Activated CD4-positive, alpha-beta memory T cell treated with anti-CD3 and anti-CD28 coated beads for 36 hours (primary cell): ENCODE measurements at regions not wholly inside any gene's neighbourhood (a gene's known extent, or its start where the extent isn't known, plus 50 kb on each side); places are given as distances from the start of the nearest gene placed in this dataset.

Experiments used
- CTCF ChIA-PET: fragments of 350-600 bp; sonication (Branson Sonifier 250); formaldehyde crosslinking; loops from one replicate; lab custom pipeline; 2021; ENCODE audit warnings: antibody characterized with exemption, inconsistent platforms; lab: Charles Lee
- POLR2A ChIA-PET: fragments of 350-600 bp; sonication (Branson Sonifier 250); formaldehyde crosslinking; loops from one replicate; lab custom pipeline; 2021; ENCODE audit warnings: antibody characterized with exemption; lab: Charles Lee
- DNase-seq: peaks from one replicate; pipeline ENCODE4 v3.0.0-alpha.2; 2020
- H3K27ac Mint-ChIP-seq: one replicate; pipeline ENCODE4 v1.8.0; 2021; ENCODE audit warnings: mixed read lengths
- H3K27me3 Mint-ChIP-seq: one replicate; pipeline ENCODE4 v1.8.0; 2021; ENCODE audit warnings: mixed read lengths
- H3K36me3 Mint-ChIP-seq: one replicate; pipeline ENCODE4 v1.8.0; 2021; ENCODE audit warnings: mixed read lengths
- H3K4me1 Mint-ChIP-seq: one replicate; pipeline ENCODE4 v1.8.0; 2021; ENCODE audit warnings: low read depth, mixed read lengths
- H3K4me3 Mint-ChIP-seq: one replicate; pipeline ENCODE4 v1.8.0; 2021; ENCODE audit warnings: mild to moderate bottlenecking, mixed read lengths
- H3K9me3 Mint-ChIP-seq: one replicate; pipeline ENCODE4 v1.8.0; 2021; ENCODE audit warnings: mixed read lengths
- intact Hi-C: fragments of 100-400 bp; cut with micrococcal nuclease; formaldehyde crosslinking; loops from one replicate; pipeline ENCODE4 v1.15.1; 2023

DNA sequence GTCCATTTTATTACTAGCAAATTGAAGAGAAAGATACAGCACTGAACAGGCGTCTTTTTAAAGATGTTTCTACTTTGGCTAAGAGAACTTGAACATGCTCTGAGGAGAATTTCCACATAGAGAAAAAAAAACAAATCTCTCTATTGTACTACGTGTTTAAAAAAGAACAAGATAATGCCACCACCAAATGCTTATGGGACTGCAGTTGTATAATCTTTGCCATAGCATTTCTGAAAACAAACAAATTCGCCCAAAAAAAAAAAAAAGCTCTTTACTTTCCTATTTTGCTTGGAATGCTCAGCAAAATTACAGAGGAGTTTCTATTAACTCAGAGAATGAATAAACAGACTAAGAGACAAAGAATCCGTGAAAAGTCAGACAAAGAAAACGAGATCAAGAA lies 114.2 kb downstream of the CNTN3 start:
- Mint-ChIP-seq H3K9me3 (peaks cover 18% of the 10 kb centered on the region), H3K4me1 (no peaks in the 10 kb centered on the region), H3K36me3 (no peaks in the 10 kb centered on the region), H3K27me3 (no peaks in the 10 kb centered on the region), H3K27ac (no peak overlapping the region), H3K4me3 (no peak overlapping the region)
- DNase-seq = no peak
- ChIA-PET CTCF (no interaction called here), POLR2A (no interaction called here)
- intact Hi-C loops = no loop called here

DNA sequence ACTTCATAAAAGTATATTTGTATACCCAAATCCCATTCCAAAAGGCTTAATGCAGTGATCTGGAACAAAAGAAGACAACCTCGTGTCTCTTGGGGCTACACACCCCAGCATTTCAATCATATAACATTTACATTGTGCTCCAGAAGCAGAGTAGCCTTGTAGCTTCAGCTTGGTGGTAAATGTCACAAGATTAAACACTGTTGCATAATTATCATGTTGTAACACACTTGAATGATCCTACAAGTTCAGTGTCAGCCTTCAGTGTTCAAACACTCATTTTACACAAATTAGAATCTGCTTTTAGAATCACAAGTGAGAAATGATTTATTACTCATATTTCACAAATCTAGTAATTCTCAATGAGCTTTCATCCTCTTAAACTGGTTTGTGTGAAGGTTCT lies 122.6 kb downstream of the CNTN3 start:
- no peak overlapping the region for H3K4me3 Mint-ChIP-seq
- intact Hi-C loops = no loop called here
- no peak for DNase-seq
- ChIA-PET POLR2A (no interaction called here), CTCF (no interaction called here)
- H3K27ac Mint-ChIP-seq = no peak overlapping the region
- H3K9me3 Mint-ChIP-seq = peaks cover 8% of the 10 kb centered on the region
- no peaks in the 10 kb centered on the region for H3K4me1 Mint-ChIP-seq
- H3K27me3 Mint-ChIP-seq = no peaks in the 10 kb centered on the region
- H3K36me3 Mint-ChIP-seq = no peaks in the 10 kb centered on the region

DNA sequence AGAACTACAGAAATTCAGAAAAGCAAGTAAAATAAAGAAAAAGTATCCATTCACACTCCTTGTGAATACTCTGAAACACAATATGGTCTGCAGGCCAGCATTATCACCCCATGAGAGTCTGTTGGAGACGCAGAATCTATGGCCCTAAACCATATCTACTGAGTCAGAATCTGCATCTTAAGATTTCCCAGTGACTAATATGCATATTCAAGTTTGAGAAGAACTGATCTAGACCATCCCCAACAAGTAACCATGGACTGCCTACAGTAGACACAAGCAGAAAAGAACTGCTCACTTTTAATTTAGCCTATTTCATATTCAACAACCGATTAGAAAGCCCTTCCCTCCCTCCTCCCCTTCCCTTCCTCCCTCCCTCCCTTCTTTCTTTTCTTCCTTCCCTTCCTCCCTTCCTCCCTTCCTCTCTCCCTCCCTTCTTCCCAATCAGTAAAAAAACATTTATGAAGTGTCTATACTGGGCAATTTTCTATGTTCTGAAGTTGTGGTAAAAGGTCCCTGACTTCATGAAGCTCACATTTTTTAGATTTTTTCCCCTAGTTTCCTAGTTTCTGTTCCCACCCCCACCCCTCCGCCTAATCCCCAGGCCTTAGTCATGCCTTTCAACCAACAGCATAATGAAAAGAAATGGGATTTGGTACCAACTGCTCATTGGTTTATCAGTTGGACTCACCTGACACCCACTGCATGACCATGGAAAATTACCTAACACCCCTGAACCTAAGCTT lies 125.2 kb downstream of the CNTN3 start:
- ChIA-PET POLR2A (no interaction called here), CTCF (no interaction called here)
- Mint-ChIP-seq H3K9me3 (peaks cover 10% of the 10 kb centered on the region), H3K36me3 (no peaks in the 10 kb centered on the region), H3K4me1 (no peaks in the 10 kb centered on the region), H3K27ac (no peak overlapping the region), H3K27me3 (no peaks in the 10 kb centered on the region), H3K4me3 (no peak overlapping the region)
- no peak for DNase-seq
- intact Hi-C loops = no loop called here

DNA sequence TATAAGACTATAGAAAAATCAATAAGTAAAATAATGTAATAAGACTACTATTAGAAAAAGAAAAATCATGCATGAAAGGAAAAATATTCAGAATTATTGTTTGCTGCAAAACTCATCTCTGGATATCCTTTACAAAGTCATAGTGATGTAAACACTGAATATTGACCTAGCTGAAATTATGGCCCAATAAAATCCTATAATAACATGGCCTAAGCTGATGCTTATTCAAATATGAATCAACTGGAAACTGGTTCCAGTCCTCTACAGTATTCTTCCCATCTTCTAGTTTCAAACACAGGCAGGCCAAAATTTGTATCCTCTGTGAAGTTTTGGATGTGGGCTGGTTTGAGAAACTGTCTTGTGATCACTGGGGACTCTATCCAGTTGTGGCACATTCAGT lies 134.5 kb downstream of the CNTN3 start:
- intact Hi-C loops = no loop called here
- Mint-ChIP-seq H3K4me1 (no peaks in the 10 kb centered on the region), H3K36me3 (no peaks in the 10 kb centered on the region), H3K27ac (no peak overlapping the region), H3K4me3 (no peak overlapping the region), H3K9me3 (peaks cover 11% of the 10 kb centered on the region), H3K27me3 (no peaks in the 10 kb centered on the region)
- DNase-seq = no peak
- ChIA-PET POLR2A (no interaction called here), CTCF (no interaction called here)

DNA sequence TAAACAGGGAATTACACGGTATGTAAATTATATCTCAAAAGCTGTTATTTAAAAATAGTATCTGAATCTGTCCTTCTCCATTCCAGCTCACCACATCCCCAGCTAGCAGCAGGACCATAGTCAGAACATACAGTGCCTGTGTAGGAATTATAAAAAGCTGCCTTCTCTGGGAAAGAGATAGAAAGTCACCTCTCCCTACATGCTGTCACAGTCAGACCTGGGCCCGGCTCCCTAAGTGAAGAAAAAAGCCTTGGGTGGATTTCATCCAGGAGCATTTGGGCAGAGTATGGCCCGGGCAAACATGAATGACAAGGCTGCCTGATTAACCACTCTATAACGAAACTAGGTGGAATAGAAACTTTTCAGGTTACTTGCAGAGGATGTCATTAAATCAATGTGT lies 144.1 kb downstream of the CNTN3 start:
- CTCF ChIA-PET = no interaction called here
- H3K4me1 Mint-ChIP-seq = no peaks in the 10 kb centered on the region
- H3K36me3 Mint-ChIP-seq = no peaks in the 10 kb centered on the region

DNA sequence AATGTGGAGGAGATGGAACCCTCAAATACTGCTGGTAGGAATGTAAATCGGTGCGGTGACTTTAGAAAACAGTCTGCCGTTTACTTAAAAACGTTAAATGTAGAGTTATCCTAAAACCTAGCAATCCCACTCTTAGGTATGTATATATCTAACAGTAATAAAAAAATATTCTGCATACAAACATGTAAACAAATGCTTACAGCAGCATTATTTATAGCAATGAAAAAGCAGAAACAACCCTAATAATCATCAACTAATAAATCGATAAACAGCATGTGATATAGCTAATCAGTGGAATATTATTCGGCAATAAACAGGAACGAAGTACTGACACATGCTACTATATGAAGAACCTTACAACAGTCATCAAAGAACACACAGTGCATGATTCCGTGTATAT lies 144.7 kb downstream of the CNTN3 start:
- intact Hi-C loops = no loop called here
- H3K4me1 Mint-ChIP-seq = no peaks in the 10 kb centered on the region
- H3K36me3 Mint-ChIP-seq = no peaks in the 10 kb centered on the region
- H3K4me3 Mint-ChIP-seq = no peak overlapping the region
- POLR2A ChIA-PET = no interaction called here
- no peaks in the 10 kb centered on the region for H3K27me3 Mint-ChIP-seq
- H3K27ac Mint-ChIP-seq = no peak overlapping the region
- CTCF ChIA-PET = no interaction called here
- DNase-seq = no peak
- H3K9me3 Mint-ChIP-seq = peaks cover 3% of the 10 kb centered on the region

More for the DNA sequence above, 144.1 kb downstream of the CNTN3 start:
- peaks cover 3% of the 10 kb centered on the region for H3K9me3 Mint-ChIP-seq
- intact Hi-C loops = no loop called here
- no peak for DNase-seq
- H3K27me3 Mint-ChIP-seq = no peaks in the 10 kb centered on the region
- POLR2A ChIA-PET = no interaction called here
- no peak overlapping the region for H3K4me3 Mint-ChIP-seq
- H3K27ac Mint-ChIP-seq = no peak overlapping the region

DNA sequence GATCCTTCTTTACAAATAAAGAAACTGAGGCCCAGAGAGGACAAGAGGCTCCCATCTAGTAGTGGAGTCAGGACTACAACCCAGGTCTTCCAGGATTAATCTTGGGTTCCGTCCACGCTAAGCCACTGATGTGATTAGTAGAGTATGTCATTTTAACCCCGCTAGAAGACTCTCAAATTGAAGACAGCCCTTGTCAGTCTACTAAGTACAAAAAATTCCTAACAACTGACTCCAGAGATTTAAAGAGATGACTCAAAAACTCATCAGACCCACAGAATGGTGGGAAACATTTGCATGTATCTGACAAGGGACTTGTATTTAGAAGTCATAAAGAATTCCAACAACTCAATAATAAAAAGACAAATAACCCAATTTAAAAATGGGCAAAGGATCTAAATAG lies 145.3 kb downstream of the CNTN3 start:
- Mint-ChIP-seq H3K9me3 (peaks cover 3% of the 10 kb centered on the region), H3K36me3 (no peaks in the 10 kb centered on the region), H3K4me1 (no peaks in the 10 kb centered on the region), H3K27ac (no peak overlapping the region), H3K4me3 (no peak overlapping the region), H3K27me3 (no peaks in the 10 kb centered on the region)
- DNase-seq = no peak
- intact Hi-C loops = no loop called here
- POLR2A ChIA-PET = no interaction called here
- CTCF ChIA-PET = no interaction called here

DNA sequence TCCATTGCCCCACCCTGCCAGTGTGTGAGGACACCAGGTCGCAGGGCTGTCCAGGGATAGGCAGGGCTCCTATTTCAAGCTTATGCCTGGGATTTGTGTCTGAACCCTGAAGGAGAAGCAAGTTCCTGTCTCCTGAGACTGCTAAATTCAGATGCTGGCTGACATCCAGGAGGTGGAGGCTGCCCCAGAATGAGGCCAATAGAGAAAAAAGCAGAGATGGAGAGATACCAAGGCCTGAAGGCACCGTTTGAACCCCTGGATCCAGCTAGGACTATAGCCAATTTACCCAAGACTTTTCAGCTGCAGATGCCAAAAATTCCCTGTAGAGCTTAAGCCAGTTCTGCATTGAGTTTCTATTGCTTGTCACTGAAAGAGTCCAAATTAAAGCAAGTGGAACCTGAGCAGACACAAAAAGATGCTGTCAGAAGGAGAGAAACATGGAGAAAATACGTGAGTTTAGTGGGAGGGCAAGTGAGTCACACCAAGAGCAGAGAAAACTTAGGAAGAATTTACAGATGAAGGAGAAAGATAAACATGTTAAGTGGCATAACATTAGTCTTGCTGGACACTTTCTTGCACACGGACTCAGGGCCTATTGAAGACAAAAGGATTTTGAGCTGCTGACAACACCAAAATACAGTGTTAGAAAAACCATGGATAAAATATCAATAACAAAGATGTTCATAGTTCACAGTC lies 148.6 kb downstream of the CNTN3 start:
- intact Hi-C loops = no loop called here
- Mint-ChIP-seq H3K36me3 (no peaks in the 10 kb centered on the region), H3K4me1 (no peaks in the 10 kb centered on the region), H3K9me3 (peaks cover 6% of the 10 kb centered on the region), H3K27me3 (no peaks in the 10 kb centered on the region), H3K4me3 (no peak overlapping the region), H3K27ac (no peak overlapping the region)
- CTCF ChIA-PET = no interaction called here
- POLR2A ChIA-PET = no interaction called here
- DNase-seq = no peak

DNA sequence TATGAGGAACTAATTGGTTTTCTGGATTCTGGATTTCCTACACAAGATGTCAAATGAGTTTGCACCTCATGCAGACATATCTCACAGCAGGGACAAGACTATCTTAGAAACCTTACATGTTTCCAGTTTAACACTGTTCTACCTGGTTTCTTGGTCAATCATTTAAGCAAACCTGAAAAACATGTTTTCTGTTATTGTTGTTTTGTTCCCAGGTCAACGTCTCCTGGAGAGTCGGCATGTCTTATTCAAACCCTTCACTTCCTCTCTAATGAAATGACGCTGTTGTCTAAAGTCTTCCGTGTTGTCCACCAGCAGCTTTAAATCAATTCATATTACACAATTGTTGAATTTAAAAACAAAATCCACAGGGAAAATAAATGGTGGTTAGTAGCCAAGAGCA lies 150.9 kb downstream of the CNTN3 start:
- H3K27me3 Mint-ChIP-seq = no peaks in the 10 kb centered on the region
- CTCF ChIA-PET = no interaction called here
- no peak overlapping the region for H3K27ac Mint-ChIP-seq
- H3K9me3 Mint-ChIP-seq = peaks cover 13% of the 10 kb centered on the region
- no peaks in the 10 kb centered on the region for H3K4me1 Mint-ChIP-seq
- no peak overlapping the region for H3K4me3 Mint-ChIP-seq
- POLR2A ChIA-PET = no interaction called here
- intact Hi-C loops = no loop called here
- no peak for DNase-seq
- H3K36me3 Mint-ChIP-seq = no peaks in the 10 kb centered on the region

DNA sequence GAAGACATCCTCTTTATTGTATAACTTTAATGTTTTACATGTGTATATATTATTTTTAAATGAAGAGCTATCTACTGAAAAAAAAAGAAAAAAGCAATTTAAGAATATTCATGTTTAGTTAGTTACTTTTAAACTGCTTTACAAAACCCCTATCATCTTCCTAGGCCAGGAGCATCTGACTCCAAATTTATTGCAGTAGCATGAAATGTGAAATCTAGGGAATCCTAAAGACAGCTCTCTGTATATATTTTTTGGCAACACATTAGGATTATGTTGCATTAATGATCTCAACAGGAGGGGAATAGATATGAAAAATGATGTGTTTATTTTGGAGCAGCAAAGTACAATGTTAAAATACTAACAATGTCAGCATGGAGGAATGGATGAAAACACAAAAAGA lies 158.3 kb downstream of the CNTN3 start:
- intact Hi-C loops = no loop called here
- no peak overlapping the region for H3K27ac Mint-ChIP-seq
- H3K4me3 Mint-ChIP-seq = no peak overlapping the region
- no peaks in the 10 kb centered on the region for H3K36me3 Mint-ChIP-seq
- no peaks in the 10 kb centered on the region for H3K27me3 Mint-ChIP-seq
- H3K4me1 Mint-ChIP-seq = no peaks in the 10 kb centered on the region
- DNase-seq = no peak
- ChIA-PET POLR2A (no interaction called here), CTCF (no interaction called here)
- H3K9me3 Mint-ChIP-seq = peaks cover 11% of the 10 kb centered on the region

DNA sequence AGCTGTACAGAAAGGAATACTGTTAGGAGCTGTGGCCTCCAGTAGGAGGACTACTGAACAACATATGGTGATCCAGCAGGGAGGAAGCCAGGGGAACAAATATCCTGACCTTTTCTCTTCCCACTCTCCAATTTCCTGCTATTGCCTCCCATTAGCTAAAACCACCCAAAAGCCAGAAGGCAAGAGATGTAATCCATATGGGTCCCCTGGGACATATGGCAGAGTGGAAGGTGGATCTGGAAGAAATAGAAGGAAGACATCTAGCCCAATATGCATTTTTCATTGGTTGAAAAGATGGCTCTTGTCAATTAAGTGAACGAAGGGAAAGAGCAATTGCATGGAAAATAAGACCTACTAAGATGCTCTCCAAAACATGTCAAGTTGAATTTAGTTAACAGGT lies 167.2 kb downstream of the CNTN3 start:
- no peaks in the 10 kb centered on the region for H3K36me3 Mint-ChIP-seq
- H3K4me3 Mint-ChIP-seq = no peak overlapping the region
- CTCF ChIA-PET = no interaction called here
- peaks cover 16% of the 10 kb centered on the region for H3K9me3 Mint-ChIP-seq
- DNase-seq = no peak
- POLR2A ChIA-PET = no interaction called here
- H3K27ac Mint-ChIP-seq = no peak overlapping the region
- H3K4me1 Mint-ChIP-seq = no peaks in the 10 kb centered on the region
- H3K27me3 Mint-ChIP-seq = no peaks in the 10 kb centered on the region
- intact Hi-C loops = no loop called here

DNA sequence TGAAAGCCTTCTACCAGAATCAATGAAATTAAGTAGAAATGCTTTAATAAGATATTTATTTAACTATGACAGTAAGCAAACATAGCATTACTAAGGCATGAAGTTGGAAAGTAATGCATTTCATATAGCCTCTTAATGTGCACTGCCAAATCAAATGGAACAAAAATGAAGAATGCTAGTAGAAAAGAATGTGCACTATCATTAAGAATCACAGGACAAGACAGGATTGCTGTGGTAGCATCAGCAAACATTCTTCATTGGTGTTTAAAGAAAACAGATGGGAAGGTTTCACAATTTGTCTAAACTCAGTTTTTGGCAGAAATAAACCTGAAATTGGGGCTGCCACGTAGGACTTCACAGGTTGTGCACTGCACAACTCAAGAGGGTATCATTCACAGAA lies 168.9 kb downstream of the CNTN3 start:
- DNase-seq = no peak
- no peaks in the 10 kb centered on the region for H3K36me3 Mint-ChIP-seq
- intact Hi-C loops = no loop called here

DNA sequence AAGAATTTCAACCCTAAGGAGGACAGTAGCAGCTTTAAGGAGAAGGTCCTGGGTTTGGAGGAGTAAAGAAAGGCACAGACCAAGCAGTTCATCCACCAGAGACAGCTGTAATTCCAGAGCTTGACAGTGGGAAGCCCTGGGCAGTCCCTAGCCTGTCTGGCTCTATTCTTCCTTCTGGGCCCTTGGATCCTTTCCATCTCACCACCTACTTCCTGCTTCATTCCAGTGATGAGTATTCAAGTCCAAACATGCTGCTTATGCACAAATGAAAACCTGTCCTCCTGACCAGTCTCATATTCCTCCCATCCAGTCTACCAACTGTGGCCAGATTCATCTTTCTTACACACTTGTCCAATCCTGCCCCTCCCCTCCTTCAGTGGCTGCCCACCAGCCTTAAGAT lies 171.4 kb downstream of the CNTN3 start:
- CTCF ChIA-PET = no interaction called here
- H3K27me3 Mint-ChIP-seq = no peaks in the 10 kb centered on the region
- POLR2A ChIA-PET = no interaction called here
- DNase-seq = no peak
- intact Hi-C loops = no loop called here
- H3K36me3 Mint-ChIP-seq = no peaks in the 10 kb centered on the region
- H3K4me1 Mint-ChIP-seq = no peaks in the 10 kb centered on the region
- H3K27ac Mint-ChIP-seq = no peak overlapping the region
- peaks cover 10% of the 10 kb centered on the region for H3K9me3 Mint-ChIP-seq
- no peak overlapping the region for H3K4me3 Mint-ChIP-seq

More for the DNA sequence above, 168.9 kb downstream of the CNTN3 start:
- H3K9me3 Mint-ChIP-seq = peaks cover 14% of the 10 kb centered on the region
- H3K27me3 Mint-ChIP-seq = no peaks in the 10 kb centered on the region
- CTCF ChIA-PET = no interaction called here
- no peak overlapping the region for H3K27ac Mint-ChIP-seq
- H3K4me3 Mint-ChIP-seq = no peak overlapping the region
- H3K4me1 Mint-ChIP-seq = no peaks in the 10 kb centered on the region
- POLR2A ChIA-PET = no interaction called here
